GM12872 (cell line): ENCODE measurements at regions not wholly inside any gene's neighbourhood (a gene's known extent, or its start where the extent isn't known, plus 50 kb on each side); places are given as distances from the start of the nearest gene placed in this dataset.

Source experiments
- TF ChIP-seq, protein P1 (sequence below): IDR thresholded peaks from 3 replicates; pipeline ENCODE4 v1.5.1; 2011; ENCODE audit warnings: low read depth, mild to moderate bottlenecking, low read length, moderate library complexity; ENCODE audit not compliant: insufficient read depth

DNA sequence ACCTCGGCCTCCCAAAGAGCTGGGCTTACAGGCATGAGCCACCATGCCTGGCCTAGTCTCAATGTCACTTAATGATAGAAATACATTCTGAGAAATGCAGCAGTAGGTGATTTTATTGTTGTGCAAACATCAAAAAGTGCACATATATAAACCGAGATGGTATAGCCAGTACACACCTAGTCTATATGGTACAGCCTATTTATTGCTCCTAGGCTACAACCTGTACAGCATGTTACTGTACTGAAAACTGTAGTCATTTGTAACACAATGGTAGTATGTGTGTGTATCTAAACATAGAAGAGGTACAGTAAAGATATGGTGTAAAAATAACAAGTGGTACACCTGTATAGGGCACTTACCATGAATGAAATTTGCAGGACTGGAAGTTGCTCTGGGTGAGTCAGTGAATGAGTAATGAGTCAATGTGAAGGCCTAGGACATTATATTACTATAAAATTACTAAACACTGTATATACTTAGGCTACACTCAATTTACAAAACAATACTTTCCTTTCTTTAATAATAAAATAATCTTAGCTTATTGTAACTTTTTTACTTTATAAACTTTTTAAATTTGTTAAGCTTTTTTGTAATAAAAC lies 166.7 kb upstream of the SYT1 start:
- TF ChIP-seq, protein P1, sequence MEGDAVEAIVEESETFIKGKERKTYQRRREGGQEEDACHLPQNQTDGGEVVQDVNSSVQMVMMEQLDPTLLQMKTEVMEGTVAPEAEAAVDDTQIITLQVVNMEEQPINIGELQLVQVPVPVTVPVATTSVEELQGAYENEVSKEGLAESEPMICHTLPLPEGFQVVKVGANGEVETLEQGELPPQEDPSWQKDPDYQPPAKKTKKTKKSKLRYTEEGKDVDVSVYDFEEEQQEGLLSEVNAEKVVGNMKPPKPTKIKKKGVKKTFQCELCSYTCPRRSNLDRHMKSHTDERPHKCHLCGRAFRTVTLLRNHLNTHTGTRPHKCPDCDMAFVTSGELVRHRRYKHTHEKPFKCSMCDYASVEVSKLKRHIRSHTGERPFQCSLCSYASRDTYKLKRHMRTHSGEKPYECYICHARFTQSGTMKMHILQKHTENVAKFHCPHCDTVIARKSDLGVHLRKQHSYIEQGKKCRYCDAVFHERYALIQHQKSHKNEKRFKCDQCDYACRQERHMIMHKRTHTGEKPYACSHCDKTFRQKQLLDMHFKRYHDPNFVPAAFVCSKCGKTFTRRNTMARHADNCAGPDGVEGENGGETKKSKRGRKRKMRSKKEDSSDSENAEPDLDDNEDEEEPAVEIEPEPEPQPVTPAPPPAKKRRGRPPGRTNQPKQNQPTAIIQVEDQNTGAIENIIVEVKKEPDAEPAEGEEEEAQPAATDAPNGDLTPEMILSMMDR, result no peak

DNA sequence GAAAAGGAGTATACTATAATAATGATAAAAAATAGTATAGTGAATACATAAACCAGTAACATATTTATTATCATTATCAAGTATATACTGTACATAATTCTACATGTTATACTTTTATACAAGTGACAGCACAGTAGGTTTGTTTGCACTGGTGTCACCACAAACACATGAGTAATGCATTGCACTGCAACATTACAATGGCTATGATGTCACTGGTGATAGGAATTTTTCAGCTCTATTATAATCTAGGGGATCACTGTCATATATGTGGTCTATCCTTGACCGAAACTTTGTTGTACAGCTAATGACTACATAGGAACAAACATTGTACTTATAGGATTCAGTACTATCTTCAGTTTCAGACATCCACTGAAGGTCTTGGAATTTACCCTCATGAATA lies 165.8 kb upstream of the SYT1 start:
- TF ChIP-seq, protein P1, result no peak

- TF ChIP-seq, protein P1, result no peak
These were observed 164.0 kb upstream of the SYT1 start for GRCh38 chr12:78700565-78700964.

DNA sequence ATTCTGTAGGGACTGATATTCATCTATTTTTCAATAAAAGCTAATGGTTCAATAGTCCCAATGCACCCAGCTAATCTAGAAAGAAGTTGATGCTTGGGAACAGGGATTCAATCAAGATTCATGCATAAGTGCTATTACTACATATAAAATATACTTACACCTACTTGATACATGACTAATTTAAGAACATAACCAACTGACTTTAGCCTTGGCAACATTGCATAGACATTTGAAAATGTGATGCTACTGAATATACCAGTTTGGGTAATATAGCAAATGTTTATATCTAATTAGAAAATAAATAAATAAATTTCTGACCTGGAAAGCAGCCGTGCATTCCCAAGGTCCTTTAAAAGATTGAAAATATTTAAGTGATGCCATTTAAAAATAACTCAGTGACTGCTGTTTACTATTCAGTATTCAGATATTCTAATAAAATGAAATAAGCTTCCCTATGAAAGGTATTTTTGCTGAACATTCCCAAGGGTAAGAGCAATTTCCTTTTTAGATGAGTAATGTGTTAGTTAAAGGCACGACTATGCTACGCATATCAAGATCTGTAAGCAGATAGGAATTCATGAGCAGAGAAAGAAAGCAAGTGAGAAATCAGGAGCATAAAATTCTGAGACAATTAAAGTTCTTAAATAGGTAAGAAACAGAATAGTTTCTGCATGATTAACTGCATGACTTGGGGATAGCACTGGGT lies 160.6 kb upstream of the SYT1 start:
- TF ChIP-seq, protein P1, result no peak

GRCh38 chr12:78711954-78712353 lies 152.6 kb upstream of the SYT1 start:
- TF ChIP-seq, protein P1, result no peak

GRCh38 chr12:78712834-78713481 lies 151.6 kb upstream of the SYT1 start:
- TF ChIP-seq, protein P1, result no peak

DNA sequence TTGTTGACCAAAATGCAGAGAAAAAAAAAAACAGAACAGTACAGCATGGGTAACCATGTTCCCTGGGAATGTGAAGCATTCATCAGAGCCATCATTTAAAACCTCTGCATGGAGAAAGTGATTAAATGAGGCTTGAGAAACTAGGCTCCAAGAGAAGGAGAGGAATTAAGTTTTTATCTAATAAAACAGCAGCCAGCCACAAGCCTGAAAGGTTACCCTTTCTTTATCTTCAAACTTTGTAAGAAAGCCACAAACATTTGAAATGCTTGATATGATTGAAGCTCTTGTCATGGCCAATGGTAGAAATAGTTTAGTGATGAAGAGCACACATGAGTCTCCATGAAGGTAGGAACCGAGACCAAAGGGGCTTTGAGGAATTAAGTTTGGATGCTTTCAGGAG lies 144.9 kb upstream of the SYT1 start:
- TF ChIP-seq, protein P1, result no peak
